NB4 (cell line): ENCODE measurements at regions not wholly inside any gene's neighbourhood (a gene's known extent, or its start where the extent isn't known, plus 50 kb on each side); places are given as distances from the start of the nearest gene placed in this dataset.

Experiments used
- DNase-seq: peaks from one replicate; pipeline ENCODE4 v3.0.0; 2010; ENCODE audit warnings: low read depth
- H3K4me3 ChIP-seq: one replicate; pipeline ENCODE4 v1.5.1; 2011; ENCODE audit warnings: mild to moderate bottlenecking, low read depth, low read length, moderate library complexity
- CTCF ChIP-seq: IDR thresholded peaks from one replicate; pipeline ENCODE4 v1.5.1; 2012; ENCODE audit warnings: low read depth, low read length
- MAX ChIP-seq: IDR thresholded peaks from 2 replicates; pipeline ENCODE4 v1.6.1; 2011; ENCODE audit warnings: low read depth, low read length
- MYC ChIP-seq: IDR thresholded peaks from 2 replicates; pipeline ENCODE4 v1.6.1; 2011; ENCODE audit warnings: low read depth, low read length
- POLR2A ChIP-seq: IDR thresholded peaks from 2 replicates; pipeline ENCODE4 v1.6.1; 2011; ENCODE audit warnings: mild to moderate bottlenecking; ENCODE audit not compliant: insufficient read length; ENCODE audit errors: extremely low read depth

GRCh38 chr7:41822259-41822817 is 119.4 kb upstream of the INHBA start:
- H3K4me3 ChIP-seq: no peak overlapping the region
- no peak for DNase-seq
- TF ChIP-seq CTCF (no peak), MYC (no peak), MAX (no peak), POLR2A (no peak)

GRCh38 chr7:41821521-41822213 is 118.8 kb upstream of the INHBA start:
- no peak overlapping the region for H3K4me3 ChIP-seq
- no peak for TF ChIP-seq CTCF
- TF ChIP-seq MYC: no peak
- no peak for TF ChIP-seq POLR2A
- TF ChIP-seq MAX: no peak
- no peak for DNase-seq

- DNase-seq: no peak
- TF ChIP-seq CTCF (no peak), MAX (no peak), MYC (no peak)
- H3K4me3 ChIP-seq: no peak overlapping the region
Observed at GRCh38 chr7:41820111-41820671, 117.3 kb upstream of the INHBA start.

GRCh38 chr7:41819645-41820044 is 116.8 kb upstream of the INHBA start:
- H3K4me3 ChIP-seq: no peak overlapping the region
- no peak for DNase-seq
- TF ChIP-seq MYC: no peak
- TF ChIP-seq CTCF: no peak
- no peak for TF ChIP-seq MAX
- no peak for TF ChIP-seq POLR2A

- no peak for DNase-seq
- no peak overlapping the region for H3K4me3 ChIP-seq
- TF ChIP-seq POLR2A: no peak
- TF ChIP-seq CTCF: no peak
- TF ChIP-seq MAX: no peak
- TF ChIP-seq MYC: no peak
Observed at GRCh38 chr7:41818765-41819398, 116.0 kb upstream of the INHBA start.
